NCI-H1105 (cell line): ENCODE measurements at regions not wholly inside any gene's neighbourhood (a gene's known extent, or its start where the extent isn't known, plus 50 kb on each side); places are given as distances from the start of the nearest gene placed in this dataset.
A peak's percentile ranks its signal among the peaks of the same experiment; 100 is the strongest.

Experiments
- DNase-seq: peaks from one replicate; lab custom pipeline; 2025; lab: John Stamatoyannopoulos, UW

GRCh38 chr1:72827278-72827677 lies 544.9 kb upstream of the NEGR1 start:
- no peak for DNase-seq

GRCh38 chr1:72804541-72804940 lies 522.2 kb upstream of the NEGR1 start:
- DNase-seq = no peak

GRCh38 chr1:72781038-72781437 lies 498.7 kb upstream of the NEGR1 start:
- no peak for DNase-seq

GRCh38 chr1:72780212-72780611 lies 497.9 kb upstream of the NEGR1 start:
- DNase-seq = no peak

- no peak for DNase-seq
Measured at GRCh38 chr1:72777918-72778317, 495.6 kb upstream of the NEGR1 start.

- no peak for DNase-seq
Measured at GRCh38 chr1:72763481-72763880, 481.1 kb upstream of the NEGR1 start.

- DNase-seq = no peak
Measured at GRCh38 chr1:72759486-72759885, 477.1 kb upstream of the NEGR1 start.

- DNase-seq = no peak
Measured at GRCh38 chr1:72757843-72758242, 475.5 kb upstream of the NEGR1 start.

GRCh38 chr1:72745413-72745812 lies 463.1 kb upstream of the NEGR1 start:
- no peak for DNase-seq

GRCh38 chr1:72734415-72734814 lies 452.1 kb upstream of the NEGR1 start:
- no peak for DNase-seq

- no peak for DNase-seq
Measured at GRCh38 chr1:72724951-72725861, 442.9 kb upstream of the NEGR1 start.

- no peak for DNase-seq
Measured at GRCh38 chr1:72705921-72706320, 423.6 kb upstream of the NEGR1 start.

- no peak for DNase-seq
Measured at GRCh38 chr1:72704841-72705477, 422.6 kb upstream of the NEGR1 start.

GRCh38 chr1:72697410-72697809 lies 415.1 kb upstream of the NEGR1 start:
- no peak for DNase-seq

- no peak for DNase-seq
Measured at GRCh38 chr1:72693899-72694298, 411.6 kb upstream of the NEGR1 start.

- no peak for DNase-seq
Measured at GRCh38 chr1:72693376-72693775, 411.0 kb upstream of the NEGR1 start.

GRCh38 chr1:72690871-72691270 lies 408.5 kb upstream of the NEGR1 start:
- no peak for DNase-seq

- no peak for DNase-seq
Measured at GRCh38 chr1:72678683-72679082, 396.3 kb upstream of the NEGR1 start.

- DNase-seq = no peak
Measured at GRCh38 chr1:72670902-72671301, 388.6 kb upstream of the NEGR1 start.

GRCh38 chr1:72662918-72663317 lies 380.6 kb upstream of the NEGR1 start:
- DNase-seq = no peak

- DNase-seq = peak; percentile 6
Measured at GRCh38 chr1:72650843-72651435, 368.6 kb upstream of the NEGR1 start.

- DNase-seq = no peak
Measured at GRCh38 chr1:72649991-72650390, 367.7 kb upstream of the NEGR1 start.
